MM.1S (cell line): ENCODE measurements at regions not wholly inside any gene's neighbourhood (a gene's known extent, or its start where the extent isn't known, plus 50 kb on each side); places are given as distances from the start of the nearest gene placed in this dataset.

ENCODE experiments used
- CTCF ChIP-seq: fragments of 300-600 bp; sonication (generic); IDR thresholded peaks from 2 replicates; pipeline ENCODE4 v1.5.1; 2016; ENCODE audit warnings: antibody characterized with exemption, low read length, mixed read lengths
- EZH2 ChIP-seq: fragments of 300-600 bp; sonication (generic); optimal IDR thresholded peaks from 2 replicates; pipeline ENCODE3; 2017; ENCODE audit warnings: low read depth, mild to moderate bottlenecking, antibody characterized with exemption, low read length, mixed read lengths

DNA sequence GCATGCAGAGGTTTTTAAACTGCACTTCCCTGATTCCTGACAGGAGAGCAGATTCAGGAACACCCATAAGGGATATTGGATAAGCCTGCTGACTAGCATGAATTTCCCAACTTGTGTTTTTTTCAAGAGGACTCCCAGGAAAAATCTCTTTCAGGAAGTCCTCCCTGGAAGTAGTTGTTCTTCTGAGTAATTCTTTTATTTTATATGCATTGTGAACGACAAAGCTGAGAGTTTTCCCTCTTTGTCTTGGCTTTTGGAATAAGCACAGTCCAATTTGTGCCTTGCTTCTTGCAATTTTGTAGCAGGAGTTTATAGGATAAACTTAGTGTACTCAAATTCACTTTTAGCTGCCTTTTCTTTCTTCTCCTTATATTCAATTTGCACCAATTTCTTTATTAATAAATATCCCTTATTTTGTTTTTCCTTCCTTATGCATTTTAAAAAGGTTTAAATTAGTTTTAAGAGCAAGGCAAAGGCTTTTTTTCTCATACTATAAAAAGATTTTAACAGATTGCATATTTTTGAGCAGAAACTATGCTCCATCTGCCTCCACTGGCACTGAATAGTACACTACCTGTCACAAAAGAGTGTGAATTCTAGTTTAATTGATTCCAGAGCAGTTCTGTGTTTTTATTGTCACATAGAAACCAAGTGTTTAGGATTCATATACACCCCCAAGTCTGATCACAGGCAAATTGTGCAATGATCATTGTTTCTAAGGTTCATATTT is 543.3 kb upstream of the SPRY2 start:
- TF ChIP-seq CTCF = no peak
- TF ChIP-seq EZH2 = no peak
